Right lobe of liver (tissue), 4 donors: ENCODE measurements at regions not wholly inside any gene's neighbourhood (a gene's known extent, or its start where the extent isn't known, plus 50 kb on each side); places are given as distances from the start of the nearest gene placed in this dataset.

Source experiments
- POLR2A ChIP-seq: fragments of 450-650 bp; IDR thresholded peaks from one replicate; pipeline ENCODE4 v1.6.1; 2017; ENCODE audit warnings: antibody characterized with exemption, mild to moderate bottlenecking
- TF ChIP-seq, protein P1 (sequence below), 4 donors: fragments of 200-600 bp in 3 of 4; fragments of 450-650 bp in 1 of 4; IDR thresholded peaks; one replicate each; pipeline versions ENCODE4 v1.5.1 to v1.8.0; 2016 to 2022; ENCODE audit warnings: antibody characterized with exemption in 4 of 4, mild to moderate bottlenecking in 2 of 4
- donor health status: DM: no; HTN: no; CAD: no.
- donor health status: DM: no; HTN: no; CAD: no.
- donor health status: DM: no; HTN: yes; CAD: no.

DNA sequence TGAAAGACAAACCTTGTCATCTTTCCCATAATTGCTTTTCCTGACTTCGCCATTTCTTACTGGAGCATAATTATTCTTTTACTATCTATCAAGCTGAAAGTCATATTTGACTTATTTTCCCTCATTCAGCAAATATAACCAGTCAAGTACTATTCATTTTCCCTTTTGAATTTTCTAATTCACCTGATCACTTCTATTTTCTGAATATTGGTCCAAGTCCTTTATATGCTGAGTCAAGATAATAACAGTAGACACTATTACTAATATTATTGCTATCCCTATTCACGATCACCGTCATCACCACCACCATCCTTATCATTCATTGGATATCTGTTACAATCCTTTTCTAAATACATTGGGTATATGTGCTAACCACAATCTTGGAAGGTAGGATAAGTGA is 728.0 kb downstream of the NOVA1 start:
- TF ChIP-seq, protein P1, sequence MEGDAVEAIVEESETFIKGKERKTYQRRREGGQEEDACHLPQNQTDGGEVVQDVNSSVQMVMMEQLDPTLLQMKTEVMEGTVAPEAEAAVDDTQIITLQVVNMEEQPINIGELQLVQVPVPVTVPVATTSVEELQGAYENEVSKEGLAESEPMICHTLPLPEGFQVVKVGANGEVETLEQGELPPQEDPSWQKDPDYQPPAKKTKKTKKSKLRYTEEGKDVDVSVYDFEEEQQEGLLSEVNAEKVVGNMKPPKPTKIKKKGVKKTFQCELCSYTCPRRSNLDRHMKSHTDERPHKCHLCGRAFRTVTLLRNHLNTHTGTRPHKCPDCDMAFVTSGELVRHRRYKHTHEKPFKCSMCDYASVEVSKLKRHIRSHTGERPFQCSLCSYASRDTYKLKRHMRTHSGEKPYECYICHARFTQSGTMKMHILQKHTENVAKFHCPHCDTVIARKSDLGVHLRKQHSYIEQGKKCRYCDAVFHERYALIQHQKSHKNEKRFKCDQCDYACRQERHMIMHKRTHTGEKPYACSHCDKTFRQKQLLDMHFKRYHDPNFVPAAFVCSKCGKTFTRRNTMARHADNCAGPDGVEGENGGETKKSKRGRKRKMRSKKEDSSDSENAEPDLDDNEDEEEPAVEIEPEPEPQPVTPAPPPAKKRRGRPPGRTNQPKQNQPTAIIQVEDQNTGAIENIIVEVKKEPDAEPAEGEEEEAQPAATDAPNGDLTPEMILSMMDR (IDR thresholded peaks at IDR 0.05), result no peak
- TF ChIP-seq POLR2A, result no peak
